ENCODE measurements at regions not wholly inside any gene's neighbourhood (a gene's known extent, or its start where the extent isn't known, plus 50 kb on each side); places are given as distances from the start of the nearest gene placed in this dataset.

DNA sequence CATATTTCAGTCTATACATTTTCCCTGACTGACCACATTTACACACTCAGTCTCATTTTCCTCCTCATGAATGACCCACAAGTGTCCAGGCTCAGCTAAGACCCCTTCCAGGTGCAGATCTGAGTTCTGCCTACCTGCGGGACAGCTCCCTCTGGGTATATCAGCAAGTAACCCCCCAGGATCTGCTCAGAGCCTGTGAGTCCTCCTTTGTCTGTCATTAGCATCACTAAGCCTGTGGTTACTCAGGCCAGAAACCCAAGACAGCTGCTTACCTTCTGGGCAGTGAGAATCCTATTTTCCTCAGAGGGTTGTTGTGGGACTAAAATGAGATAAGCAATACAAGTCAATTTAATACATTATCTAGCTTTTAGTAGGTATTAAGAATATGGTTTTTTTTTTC lies 487.6 kb upstream of the BOD1L1 start (continued):
- TF ChIP-seq, protein P1, sequence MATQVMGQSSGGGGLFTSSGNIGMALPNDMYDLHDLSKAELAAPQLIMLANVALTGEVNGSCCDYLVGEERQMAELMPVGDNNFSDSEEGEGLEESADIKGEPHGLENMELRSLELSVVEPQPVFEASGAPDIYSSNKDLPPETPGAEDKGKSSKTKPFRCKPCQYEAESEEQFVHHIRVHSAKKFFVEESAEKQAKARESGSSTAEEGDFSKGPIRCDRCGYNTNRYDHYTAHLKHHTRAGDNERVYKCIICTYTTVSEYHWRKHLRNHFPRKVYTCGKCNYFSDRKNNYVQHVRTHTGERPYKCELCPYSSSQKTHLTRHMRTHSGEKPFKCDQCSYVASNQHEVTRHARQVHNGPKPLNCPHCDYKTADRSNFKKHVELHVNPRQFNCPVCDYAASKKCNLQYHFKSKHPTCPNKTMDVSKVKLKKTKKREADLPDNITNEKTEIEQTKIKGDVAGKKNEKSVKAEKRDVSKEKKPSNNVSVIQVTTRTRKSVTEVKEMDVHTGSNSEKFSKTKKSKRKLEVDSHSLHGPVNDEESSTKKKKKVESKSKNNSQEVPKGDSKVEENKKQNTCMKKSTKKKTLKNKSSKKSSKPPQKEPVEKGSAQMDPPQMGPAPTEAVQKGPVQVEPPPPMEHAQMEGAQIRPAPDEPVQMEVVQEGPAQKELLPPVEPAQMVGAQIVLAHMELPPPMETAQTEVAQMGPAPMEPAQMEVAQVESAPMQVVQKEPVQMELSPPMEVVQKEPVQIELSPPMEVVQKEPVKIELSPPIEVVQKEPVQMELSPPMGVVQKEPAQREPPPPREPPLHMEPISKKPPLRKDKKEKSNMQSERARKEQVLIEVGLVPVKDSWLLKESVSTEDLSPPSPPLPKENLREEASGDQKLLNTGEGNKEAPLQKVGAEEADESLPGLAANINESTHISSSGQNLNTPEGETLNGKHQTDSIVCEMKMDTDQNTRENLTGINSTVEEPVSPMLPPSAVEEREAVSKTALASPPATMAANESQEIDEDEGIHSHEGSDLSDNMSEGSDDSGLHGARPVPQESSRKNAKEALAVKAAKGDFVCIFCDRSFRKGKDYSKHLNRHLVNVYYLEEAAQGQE (IDR thresholded peaks at IDR 0.05; ENCODE audit: unreplicated experiment), result no peak

DNA sequence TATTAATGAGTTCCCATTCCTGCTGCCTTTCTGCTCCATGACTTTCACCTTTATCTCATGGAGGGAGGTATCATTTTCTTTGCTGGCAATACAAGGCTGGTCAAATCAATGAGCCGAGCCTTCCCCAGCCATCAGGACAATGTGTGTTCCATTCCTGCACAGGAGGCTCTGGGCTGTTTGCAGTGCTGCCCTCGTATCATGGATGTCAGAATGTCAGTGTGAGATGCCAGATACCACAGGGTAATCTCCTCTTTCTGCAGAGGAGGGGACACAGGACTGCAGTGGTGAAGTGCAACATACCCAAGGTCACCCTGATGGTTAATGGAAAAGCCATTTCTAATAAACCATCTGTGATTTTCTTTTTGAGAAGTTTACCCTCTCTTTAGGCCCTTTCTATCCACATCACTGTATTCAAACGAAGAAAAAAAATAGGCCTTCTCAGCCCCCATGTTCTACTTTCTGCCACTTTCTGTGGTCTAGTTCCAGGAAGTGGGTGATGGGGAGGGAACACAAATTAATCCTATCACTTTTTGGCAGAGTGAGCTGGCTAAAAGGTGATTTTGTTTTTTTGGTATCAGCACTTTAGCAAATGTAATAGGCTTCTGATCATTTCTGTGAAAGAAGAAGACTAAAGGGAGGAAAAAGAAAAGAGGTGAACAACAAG lies 490.2 kb upstream of the BOD1L1 start:
- H2AFZ ChIP-seq, result no peak overlapping the region
- no peak overlapping the region for H3K4me3 Mint-ChIP-seq
- no peaks in the 10 kb centered on the region for H3K36me3 Mint-ChIP-seq (ENCODE audit: low read depth)
- no peak overlapping the region for H3K27ac Mint-ChIP-seq
- H3K27me3 ChIP-seq (ENCODE audit: insufficient read depth), result no peaks in the 10 kb centered on the region
- no peaks in the 10 kb centered on the region for H4K20me1 ChIP-seq (replicated peaks; ENCODE audit: insufficient read depth)
- H3K4me2 ChIP-seq, result no peak overlapping the region
- peaks cover 9% of the 10 kb centered on the region; the same call in 2 of the 3 replicates for H3K4me1 Mint-ChIP-seq
- no peaks in the 10 kb centered on the region for H3K79me2 ChIP-seq (replicated peaks; ENCODE audit: insufficient read depth)
- no peaks in the 10 kb centered on the region for H3K36me3 ChIP-seq (ENCODE audit: insufficient read depth)
- H3K4me3 ChIP-seq, result no peak overlapping the region
- no peaks in the 10 kb centered on the region for H3F3A ChIP-seq (replicated peaks; ENCODE audit: low read depth)
- H3K27ac ChIP-seq (ENCODE audit: low read depth), result no peak overlapping the region
- H3K9me3 Mint-ChIP-seq, result no peaks in the 10 kb centered on the region
- 0 out of 2 replicates have a peak, but pooled peaks cover 6% of the 10 kb centered on the region for H3K9me2 ChIP-seq (ENCODE audit: insufficient read depth)
- H3K4me1 ChIP-seq (ENCODE audit: insufficient read depth), result 0 out of 2 replicates have a peak, but pooled peaks cover 7% of the 10 kb centered on the region
- DNase-seq (ENCODE audit: low spot score) (no peak), ATAC-seq (no peak)
- no peaks in the 10 kb centered on the region for H3K27me3 Mint-ChIP-seq (ENCODE audit: insufficient read depth, low read depth, poor library complexity)
- TF ChIP-seq EZH2phosphoT487 (IDR thresholded peaks at IDR 0.05; ENCODE audit: unreplicated experiment) (no peak), POLR2AphosphoS5 (IDR thresholded peaks at IDR 0.05; ENCODE audit: low read depth) (no peak), STAT1 (IDR thresholded peaks at IDR 0.05; ENCODE audit: unreplicated experiment) (no peak), CREB1 (CRISPR knock-in tag; IDR thresholded peaks at IDR 0.05; ENCODE audit: low read depth) (no peak), ZNF331 (CRISPR knock-in tag; IDR thresholded peaks at IDR 0.05; ENCODE audit: low read depth) (no peak), EZH2 (IDR thresholded peaks at IDR 0.05; ENCODE audit: low read depth, unreplicated experiment) (no peak), NANOG (IDR thresholded peaks at IDR 0.05; ENCODE audit: borderline replicate concordance) (no peak), JUNB (IDR thresholded peaks at IDR 0.05; ENCODE audit: unreplicated experiment) (no peak)
- TF ChIP-seq, protein P1 (IDR thresholded peaks at IDR 0.05; ENCODE audit: unreplicated experiment), result no peak
- TF ChIP-seq, protein P2, sequence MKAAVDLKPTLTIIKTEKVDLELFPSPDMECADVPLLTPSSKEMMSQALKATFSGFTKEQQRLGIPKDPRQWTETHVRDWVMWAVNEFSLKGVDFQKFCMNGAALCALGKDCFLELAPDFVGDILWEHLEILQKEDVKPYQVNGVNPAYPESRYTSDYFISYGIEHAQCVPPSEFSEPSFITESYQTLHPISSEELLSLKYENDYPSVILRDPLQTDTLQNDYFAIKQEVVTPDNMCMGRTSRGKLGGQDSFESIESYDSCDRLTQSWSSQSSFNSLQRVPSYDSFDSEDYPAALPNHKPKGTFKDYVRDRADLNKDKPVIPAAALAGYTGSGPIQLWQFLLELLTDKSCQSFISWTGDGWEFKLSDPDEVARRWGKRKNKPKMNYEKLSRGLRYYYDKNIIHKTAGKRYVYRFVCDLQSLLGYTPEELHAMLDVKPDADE (IDR thresholded peaks at IDR 0.05), result no peak
- TF ChIP-seq, protein P3, sequence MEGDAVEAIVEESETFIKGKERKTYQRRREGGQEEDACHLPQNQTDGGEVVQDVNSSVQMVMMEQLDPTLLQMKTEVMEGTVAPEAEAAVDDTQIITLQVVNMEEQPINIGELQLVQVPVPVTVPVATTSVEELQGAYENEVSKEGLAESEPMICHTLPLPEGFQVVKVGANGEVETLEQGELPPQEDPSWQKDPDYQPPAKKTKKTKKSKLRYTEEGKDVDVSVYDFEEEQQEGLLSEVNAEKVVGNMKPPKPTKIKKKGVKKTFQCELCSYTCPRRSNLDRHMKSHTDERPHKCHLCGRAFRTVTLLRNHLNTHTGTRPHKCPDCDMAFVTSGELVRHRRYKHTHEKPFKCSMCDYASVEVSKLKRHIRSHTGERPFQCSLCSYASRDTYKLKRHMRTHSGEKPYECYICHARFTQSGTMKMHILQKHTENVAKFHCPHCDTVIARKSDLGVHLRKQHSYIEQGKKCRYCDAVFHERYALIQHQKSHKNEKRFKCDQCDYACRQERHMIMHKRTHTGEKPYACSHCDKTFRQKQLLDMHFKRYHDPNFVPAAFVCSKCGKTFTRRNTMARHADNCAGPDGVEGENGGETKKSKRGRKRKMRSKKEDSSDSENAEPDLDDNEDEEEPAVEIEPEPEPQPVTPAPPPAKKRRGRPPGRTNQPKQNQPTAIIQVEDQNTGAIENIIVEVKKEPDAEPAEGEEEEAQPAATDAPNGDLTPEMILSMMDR (conservative IDR thresholded peaks at IDR 0.05; ENCODE audit: low read depth in 2 of 2), result no peak

Measured in GM23338 (cell line).